ENCODE measurements at regions not wholly inside any gene's neighbourhood (a gene's known extent, or its start where the extent isn't known, plus 50 kb on each side); places are given as distances from the start of the nearest gene placed in this dataset.
"Not testable (repeated sequence)": the region's sequence is repeated elsewhere in the genome, so short reads cannot be mapped to it uniquely, and the experiment has no call there.

GRCh38 chr3:159669766-159670165, 318.9 kb upstream of the IL12A start:
- DNase-seq, result no peak

GRCh38 chr3:159672728-159673688, 315.6 kb upstream of the IL12A start:
- no peak for DNase-seq

DNA sequence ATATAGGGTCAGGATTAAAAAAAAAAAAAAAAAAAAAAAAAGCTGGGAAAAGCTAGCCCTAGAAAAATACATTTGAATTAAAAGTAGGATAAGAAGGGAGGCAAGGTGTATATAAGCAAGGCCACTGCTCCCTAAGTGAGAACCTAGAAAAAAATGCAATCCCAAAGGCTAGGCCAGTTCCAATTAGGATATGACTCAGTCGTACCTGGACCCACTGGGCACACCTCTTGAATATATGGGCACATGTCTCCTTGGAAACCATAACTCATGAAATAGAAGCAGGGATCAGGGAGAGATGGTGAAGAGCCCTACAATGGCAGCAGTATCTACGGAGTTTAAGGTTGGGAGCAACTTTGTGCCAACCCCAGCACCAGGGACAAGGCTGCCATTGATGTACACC, 314.1 kb upstream of the IL12A start:
- no peak for DNase-seq

DNA sequence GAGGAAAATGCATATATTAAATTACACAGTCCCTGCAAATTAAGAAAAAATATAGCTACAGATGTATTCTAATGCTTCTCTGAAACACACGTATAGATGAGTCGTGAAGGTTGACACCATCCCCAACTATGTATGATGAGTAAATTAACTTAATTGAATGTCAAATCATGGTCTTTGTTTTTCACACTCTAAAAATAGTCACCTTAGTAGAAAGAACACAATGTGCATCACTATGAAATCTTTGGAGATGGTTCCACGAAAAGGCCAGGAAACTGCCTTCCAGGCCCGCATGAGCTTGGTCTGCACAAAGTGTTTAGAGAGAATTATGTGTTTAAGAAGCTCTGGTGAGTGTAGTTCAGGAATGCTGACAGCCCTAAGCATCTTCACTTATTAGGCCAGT, 313.4 kb upstream of the IL12A start:
- no peak for DNase-seq

GRCh38 chr3:159679900-159680299, 308.7 kb upstream of the IL12A start:
- no peak for DNase-seq

DNA sequence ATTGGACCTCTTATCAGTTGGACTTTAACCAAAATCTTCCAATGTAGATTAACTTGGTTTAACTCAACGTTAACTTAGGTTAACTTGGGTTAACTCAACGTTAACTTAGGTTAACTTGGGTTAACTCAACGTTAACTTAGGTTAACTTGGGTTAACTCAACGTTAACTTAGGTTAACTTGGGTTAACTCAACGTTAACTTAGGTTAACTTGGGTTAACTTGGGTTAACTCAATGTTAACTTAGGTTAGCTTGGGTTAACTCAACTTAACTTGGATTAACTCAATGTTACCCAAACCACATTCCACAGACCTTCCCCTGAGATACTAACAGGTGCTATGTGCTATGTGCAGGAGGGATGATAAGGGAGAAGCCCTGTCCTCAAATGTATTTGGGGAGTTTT, 306.9 kb upstream of the IL12A start:
- not testable (repeated sequence) for DNase-seq

GRCh38 chr3:159685801-159686200, 302.8 kb upstream of the IL12A start:
- DNase-seq, result no peak

GRCh38 chr3:159693226-159693625, 295.4 kb upstream of the IL12A start:
- no peak for DNase-seq

DNA sequence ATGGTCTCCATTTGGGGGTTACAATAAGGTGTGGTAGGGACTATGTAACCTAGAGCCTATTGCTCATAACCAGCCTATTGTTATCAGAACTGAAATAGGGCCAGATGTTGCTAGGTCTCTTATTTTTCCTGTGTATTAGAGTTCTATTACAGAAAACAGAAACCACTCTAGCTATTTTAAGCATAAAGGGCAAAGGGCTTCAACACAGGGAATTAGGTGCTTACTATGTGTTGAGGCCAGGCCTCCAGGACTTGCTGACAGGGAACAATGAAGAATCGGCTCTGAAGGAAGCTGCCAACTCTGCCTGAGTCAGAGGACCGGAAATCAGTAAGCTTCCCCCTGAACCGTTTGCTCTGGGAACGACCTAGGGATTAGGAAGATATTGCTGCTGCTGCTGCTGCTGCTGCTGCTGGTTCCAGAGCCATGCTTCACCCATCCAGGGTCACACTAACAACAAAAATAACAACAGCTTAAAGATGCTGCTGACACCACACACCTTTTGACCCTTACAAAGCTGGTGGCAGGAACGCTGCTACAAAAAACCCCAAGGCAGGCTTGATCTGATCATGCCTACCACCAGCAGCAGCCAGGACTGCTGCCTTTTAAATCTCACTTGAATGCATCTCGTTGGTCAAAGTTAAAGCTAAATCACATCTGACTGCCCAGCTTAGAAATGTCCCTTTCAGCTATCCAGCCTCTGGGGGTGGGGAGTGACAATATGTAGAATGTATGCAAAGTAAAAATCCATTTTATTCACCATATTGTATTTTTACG, 276.9 kb upstream of the IL12A start:
- no peak for DNase-seq

DNA sequence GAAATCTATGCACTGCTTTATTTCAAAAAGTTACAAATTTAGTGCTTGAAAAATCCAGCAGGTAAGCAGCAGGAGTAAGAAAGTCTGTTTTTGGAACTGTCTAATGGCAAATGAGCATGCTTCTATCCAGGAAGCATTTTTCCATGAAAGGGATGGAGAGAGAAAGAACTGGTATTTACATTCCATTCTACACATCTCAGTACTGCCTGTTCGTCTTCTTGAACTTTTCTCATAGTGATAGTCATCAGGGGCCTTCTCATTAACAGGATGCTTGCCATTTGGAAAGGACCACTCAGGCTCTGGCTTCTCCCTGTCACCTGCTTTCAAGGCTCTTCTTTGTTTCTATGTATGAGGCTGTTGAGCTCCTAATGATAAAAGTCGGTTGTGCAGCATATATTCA, 267.3 kb upstream of the IL12A start:
- DNase-seq, result no peak

DNA sequence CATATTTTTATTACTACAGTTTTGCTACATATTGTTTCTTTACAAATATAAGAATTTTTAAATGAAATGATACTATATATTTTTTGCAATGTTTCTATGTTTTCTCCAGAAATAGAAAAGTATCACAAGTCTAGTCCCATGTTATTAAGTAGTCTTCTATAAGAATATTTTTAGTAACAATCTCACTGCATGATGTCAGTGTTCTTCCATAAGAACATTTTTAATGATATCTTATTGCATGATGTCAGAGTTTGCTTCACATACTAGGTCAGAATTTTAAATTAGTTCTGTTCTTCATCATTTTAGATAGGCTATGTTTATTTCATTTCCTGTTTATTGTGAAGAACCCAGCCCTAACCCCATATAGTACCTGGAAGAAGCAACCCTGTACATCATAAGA, 265.3 kb upstream of the IL12A start:
- no peak for DNase-seq

GRCh38 chr3:159724627-159725026, 264.0 kb upstream of the IL12A start:
- DNase-seq, result no peak

DNA sequence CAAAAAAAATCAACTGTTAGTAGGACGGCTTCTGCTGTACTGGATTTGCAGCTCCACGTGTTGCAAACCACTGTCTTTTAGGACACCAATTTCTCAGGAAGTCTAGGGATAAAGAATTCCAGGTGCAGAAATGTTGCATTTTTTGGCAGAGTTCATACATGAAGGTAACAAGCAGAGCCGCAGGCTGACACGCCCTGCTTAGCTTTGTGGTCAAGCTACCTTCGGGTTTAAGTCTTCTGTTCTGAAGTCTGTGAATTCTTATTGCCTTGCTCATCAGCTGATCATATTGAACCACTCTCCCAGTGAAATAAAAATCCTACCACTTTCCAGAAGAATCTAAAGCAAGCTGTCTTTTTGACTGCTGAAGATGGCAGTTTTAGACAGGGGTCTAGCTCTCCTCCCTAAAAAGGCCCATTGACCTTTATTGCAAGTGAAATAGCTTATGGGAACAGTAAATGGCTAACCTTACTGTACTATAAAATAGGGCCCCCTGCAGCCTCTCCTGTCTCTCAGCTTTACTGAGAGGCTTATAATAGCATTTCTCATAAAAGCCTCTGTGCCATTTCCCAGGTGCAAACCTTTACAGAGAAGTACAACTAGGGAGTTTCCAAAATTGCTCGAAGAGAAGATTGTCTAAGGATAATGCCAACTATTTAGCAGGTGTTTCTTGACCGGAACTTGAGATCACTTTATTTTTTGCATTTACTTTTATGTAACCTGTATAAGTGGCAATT, 262.2 kb upstream of the IL12A start:
- DNase-seq, result no peak

- DNase-seq, result no peak
Measured at GRCh38 chr3:159727506-159727905, 261.1 kb upstream of the IL12A start.

GRCh38 chr3:159731254-159731653, 257.4 kb upstream of the IL12A start:
- DNase-seq, result no peak

DNA sequence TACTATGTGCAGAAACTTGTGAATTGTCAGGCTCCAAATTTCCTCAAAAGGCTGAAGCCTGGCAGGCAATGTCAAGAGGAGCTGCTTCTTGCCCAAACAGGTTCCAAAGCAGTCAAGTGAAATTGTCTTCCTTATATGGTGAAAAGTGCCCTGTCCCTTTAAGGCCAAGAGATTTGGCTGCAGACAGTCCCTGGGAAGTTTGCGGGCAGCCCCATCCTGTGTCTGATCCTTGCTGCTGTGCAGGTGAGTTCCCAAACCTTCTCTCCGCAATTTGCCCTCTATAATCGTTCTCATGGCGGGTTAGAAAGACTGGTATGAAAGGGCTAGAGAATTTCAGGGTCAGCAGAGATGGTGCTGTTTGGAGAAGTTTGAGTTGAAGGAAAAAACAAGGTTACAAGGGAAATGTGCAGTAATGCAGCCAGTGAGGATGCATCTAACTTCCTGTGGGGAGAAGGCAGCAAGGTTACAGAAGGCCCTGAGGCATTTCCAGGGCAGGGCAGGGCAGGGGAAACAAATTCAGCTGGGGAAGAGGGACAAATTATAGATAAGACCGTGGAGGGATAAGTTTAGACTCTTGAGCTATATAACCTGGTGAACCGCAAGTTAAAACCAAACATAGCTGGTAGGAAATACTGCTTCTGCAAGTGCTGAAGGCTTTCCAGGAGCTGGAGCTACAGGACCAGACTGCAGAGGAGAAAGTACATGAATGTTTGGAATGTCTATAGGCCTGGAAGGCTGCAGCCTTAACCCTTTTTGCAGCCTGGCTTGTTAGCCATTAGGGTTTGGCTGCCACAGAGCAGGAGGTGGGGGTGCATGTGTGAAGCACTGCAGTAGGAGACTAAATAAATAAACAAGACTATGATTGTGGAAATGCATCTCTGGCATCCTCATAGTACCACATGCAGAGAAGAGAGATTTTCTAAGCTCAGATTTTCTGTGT, 256.2 kb upstream of the IL12A start:
- DNase-seq, result no peak

- no peak for DNase-seq
Measured at GRCh38 chr3:159733194-159733860, 255.3 kb upstream of the IL12A start.

- DNase-seq, result no peak
Measured at GRCh38 chr3:159734681-159735080, 254.0 kb upstream of the IL12A start.

- DNase-seq, result no peak
Measured at GRCh38 chr3:159739166-159739565, 249.5 kb upstream of the IL12A start.

GRCh38 chr3:159739969-159740368, 248.7 kb upstream of the IL12A start:
- DNase-seq, result no peak

DNA sequence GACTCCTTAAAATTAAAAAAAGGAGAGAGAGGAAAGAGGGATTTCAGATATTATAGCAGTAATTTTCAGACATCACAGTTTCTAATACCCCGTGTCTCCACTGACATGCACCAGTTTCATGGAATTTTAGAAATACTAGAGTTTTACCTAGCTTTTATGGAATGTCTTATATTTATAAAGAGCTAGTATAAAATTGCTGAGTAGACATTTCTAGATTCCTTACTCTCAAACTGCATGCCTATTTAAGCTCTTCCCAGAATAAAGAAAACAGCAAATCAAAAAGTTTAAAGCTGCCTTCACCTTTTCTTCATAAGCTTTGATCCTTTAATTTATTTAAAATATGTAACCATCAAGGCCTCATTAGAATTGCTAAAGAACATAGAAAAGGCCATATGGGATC, 247.4 kb upstream of the IL12A start:
- no peak for DNase-seq

- no peak for DNase-seq
Measured at GRCh38 chr3:159748425-159748824, 240.2 kb upstream of the IL12A start.
